H4 (cell line): ENCODE measurements at regions not wholly inside any gene's neighbourhood (a gene's known extent, or its start where the extent isn't known, plus 50 kb on each side); places are given as distances from the start of the nearest gene placed in this dataset.

Experiments used
- DNase-seq: peaks from one replicate; pipeline ENCODE4 v3.0.0-alpha.2; 2015; ENCODE audit warnings: low spot score

GRCh38 chr6:167049275-167049674 is 50.1 kb downstream of the CEP43 start:
- DNase-seq = no peak

- no peak for DNase-seq
Observed at GRCh38 chr6:167050903-167051302, 51.7 kb downstream of the CEP43 start.

- DNase-seq = no peak
Observed at GRCh38 chr6:167053895-167054530, 54.8 kb downstream of the CEP43 start.

GRCh38 chr6:167054987-167055386 is 55.8 kb downstream of the CEP43 start:
- no peak for DNase-seq

- peak; percentile 10 for DNase-seq
Observed at GRCh38 chr6:167056370-167056769, 57.2 kb downstream of the CEP43 start.

- peak; percentile 4 for DNase-seq
Observed at GRCh38 chr6:167058261-167058660, 59.1 kb downstream of the CEP43 start.
